Stomach (tissue), 4 donors: ENCODE measurements at regions not wholly inside any gene's neighbourhood (a gene's known extent, or its start where the extent isn't known, plus 50 kb on each side); places are given as distances from the start of the nearest gene placed in this dataset.

Experiments
- EP300 ChIP-seq: sonication (generic); formaldehyde crosslinking; IDR thresholded peaks from one replicate; pipeline ENCODE4 v1.6.1; 2017; ENCODE audit warnings: antibody characterized with exemption
- POLR2A ChIP-seq, 4 donors: fragments of 450-650 bp; IDR thresholded peaks; one replicate each; pipeline ENCODE4 v1.6.1; 2016; ENCODE audit warnings: antibody characterized with exemption in 4 of 4, control low read depth in 2 of 4, mild to moderate bottlenecking in 1 of 4, moderate library complexity in 1 of 4

DNA sequence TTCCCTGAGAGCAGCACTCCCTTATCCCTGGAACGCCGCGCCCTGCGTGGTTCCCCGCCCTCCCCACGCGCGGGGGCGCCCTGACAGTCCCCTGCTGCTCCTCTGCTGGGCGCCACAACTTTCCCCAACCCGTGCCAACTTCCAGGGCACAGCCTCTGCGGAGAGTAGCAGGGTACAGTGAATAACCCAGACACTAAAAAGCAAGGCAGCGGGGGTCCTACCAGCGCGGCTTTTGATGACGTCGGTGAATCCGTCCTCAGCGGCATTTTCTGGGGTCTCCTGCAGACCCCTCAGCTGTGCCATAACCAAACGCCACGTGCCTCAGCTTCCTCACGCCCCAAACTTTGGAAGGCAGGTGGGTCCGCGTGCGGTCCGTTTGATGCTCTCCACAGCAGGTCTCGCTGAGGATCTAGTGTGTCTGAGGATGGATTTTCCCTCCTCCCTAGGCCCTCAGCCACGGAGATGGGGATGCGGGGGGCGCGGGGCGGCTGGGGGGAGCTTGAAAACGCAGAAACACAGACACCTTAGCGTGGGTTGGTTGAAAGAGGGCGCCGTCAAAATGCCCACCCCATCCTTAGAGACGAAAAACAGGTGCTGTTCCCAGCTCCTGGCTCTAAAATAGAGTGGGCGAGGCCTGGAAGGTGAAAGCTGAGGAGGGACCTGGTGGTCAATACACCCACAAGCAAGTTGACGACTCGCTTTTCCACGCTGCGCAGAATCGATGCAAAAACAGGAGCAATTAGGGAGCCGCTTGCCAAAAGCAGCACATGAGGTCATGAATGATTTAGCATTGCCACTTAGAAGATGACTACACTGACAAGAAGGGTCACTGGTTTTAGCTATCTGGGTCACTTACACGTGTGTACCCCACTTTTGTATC is 405.6 kb downstream of the FAM47A start:
- no peak for TF ChIP-seq POLR2A (IDR thresholded peaks at IDR 0.05)
- TF ChIP-seq EP300 = no peak
